RWPE2 (cell line): ENCODE measurements at regions not wholly inside any gene's neighbourhood (a gene's known extent, or its start where the extent isn't known, plus 50 kb on each side); places are given as distances from the start of the nearest gene placed in this dataset.

Source experiments
- ATAC-seq: fragments of 200-7000 bp; cut with Tn5 transposase; 3 replicates; pipeline ENCODE4 v1.9.1; 2021; ENCODE audit warnings: low read depth
- DNase-seq: peaks from one replicate; pipeline ENCODE4 v3.0.0-alpha.2; 2020; ENCODE audit warnings: low spot score
- H3K27ac ChIP-seq: fragments of 450-650 bp; 2 replicates; pipeline ENCODE4 v1.5.1; 2017; ENCODE audit warnings: mild to moderate bottlenecking; ENCODE audit not compliant: poor library complexity, severe bottlenecking
- H3K27me3 ChIP-seq: fragments of 250-450 bp; sonication (Bioruptor Pico); 2 replicates; pipeline ENCODE4 v1.5.1; 2021; ENCODE audit warnings: mild to moderate bottlenecking, moderate library complexity; ENCODE audit not compliant: insufficient read depth, poor library complexity, severe bottlenecking
- H3K36me3 ChIP-seq: fragments of 250-450 bp; sonication (Bioruptor Pico); 2 replicates; pipeline ENCODE4 v1.5.1; 2020; ENCODE audit warnings: low read depth, mild to moderate bottlenecking, moderate library complexity
- H3K4me1 ChIP-seq: fragments of 250-450 bp; sonication (Bioruptor Pico); 2 replicates; pipeline ENCODE4 v1.5.1; 2021; ENCODE audit warnings: mild to moderate bottlenecking, moderate library complexity; ENCODE audit not compliant: insufficient read depth, poor library complexity, severe bottlenecking
- H3K4me3 ChIP-seq: fragments of 250-450 bp; sonication (Bioruptor Pico); 2 replicates; pipeline ENCODE4 v1.5.1; 2021; ENCODE audit warnings: mild to moderate bottlenecking, moderate library complexity; ENCODE audit not compliant: severe bottlenecking
- H3K9me3 ChIP-seq: fragments of 250-450 bp; sonication (Bioruptor Pico); 2 replicates; pipeline ENCODE4 v1.5.1; 2021; ENCODE audit warnings: mild to moderate bottlenecking, moderate library complexity; ENCODE audit not compliant: severe bottlenecking
- TF ChIP-seq, protein P1 (sequence below): fragments of 450-650 bp; IDR thresholded peaks from one replicate; pipeline ENCODE4 v1.5.1; 2017; ENCODE audit warnings: mild to moderate bottlenecking, moderate library complexity; ENCODE audit not compliant: poor library complexity, severe bottlenecking

DNA sequence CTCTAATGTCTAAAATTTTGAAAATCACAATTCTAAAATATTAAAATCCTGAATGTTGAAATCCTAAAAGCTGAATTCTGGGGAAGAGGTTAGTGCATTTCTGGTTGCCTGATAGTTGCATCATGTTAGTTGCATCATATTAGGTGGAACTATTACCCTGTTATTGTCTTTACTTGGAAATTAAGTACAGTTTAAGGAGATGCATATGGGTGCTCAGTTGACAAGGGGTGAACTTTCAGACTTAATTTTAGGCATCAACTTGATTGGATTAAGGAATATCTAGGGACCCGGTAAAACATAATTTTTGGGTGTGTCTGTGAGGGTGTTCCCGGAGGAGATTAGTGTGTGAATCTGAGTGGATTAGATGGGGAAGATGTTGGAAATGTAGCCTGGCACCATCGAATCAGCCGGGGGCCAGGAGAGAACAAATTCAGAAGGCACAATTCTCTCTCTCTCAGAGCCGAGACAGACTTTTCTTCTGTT, 409.8 kb downstream of the PLCL1 start:
- TF ChIP-seq, protein P1, sequence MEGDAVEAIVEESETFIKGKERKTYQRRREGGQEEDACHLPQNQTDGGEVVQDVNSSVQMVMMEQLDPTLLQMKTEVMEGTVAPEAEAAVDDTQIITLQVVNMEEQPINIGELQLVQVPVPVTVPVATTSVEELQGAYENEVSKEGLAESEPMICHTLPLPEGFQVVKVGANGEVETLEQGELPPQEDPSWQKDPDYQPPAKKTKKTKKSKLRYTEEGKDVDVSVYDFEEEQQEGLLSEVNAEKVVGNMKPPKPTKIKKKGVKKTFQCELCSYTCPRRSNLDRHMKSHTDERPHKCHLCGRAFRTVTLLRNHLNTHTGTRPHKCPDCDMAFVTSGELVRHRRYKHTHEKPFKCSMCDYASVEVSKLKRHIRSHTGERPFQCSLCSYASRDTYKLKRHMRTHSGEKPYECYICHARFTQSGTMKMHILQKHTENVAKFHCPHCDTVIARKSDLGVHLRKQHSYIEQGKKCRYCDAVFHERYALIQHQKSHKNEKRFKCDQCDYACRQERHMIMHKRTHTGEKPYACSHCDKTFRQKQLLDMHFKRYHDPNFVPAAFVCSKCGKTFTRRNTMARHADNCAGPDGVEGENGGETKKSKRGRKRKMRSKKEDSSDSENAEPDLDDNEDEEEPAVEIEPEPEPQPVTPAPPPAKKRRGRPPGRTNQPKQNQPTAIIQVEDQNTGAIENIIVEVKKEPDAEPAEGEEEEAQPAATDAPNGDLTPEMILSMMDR = no peak
- Histone ChIP-seq H3K27ac (no peak overlapping the region), H3K36me3 (no peaks in the 10 kb centered on the region), H3K4me1 (no peaks in the 10 kb centered on the region), H3K4me3 (no peak overlapping the region), H3K27me3 (no peaks in the 10 kb centered on the region), H3K9me3 (no peaks in the 10 kb centered on the region)
- DNase-seq (no peak), ATAC-seq (no peak)

DNA sequence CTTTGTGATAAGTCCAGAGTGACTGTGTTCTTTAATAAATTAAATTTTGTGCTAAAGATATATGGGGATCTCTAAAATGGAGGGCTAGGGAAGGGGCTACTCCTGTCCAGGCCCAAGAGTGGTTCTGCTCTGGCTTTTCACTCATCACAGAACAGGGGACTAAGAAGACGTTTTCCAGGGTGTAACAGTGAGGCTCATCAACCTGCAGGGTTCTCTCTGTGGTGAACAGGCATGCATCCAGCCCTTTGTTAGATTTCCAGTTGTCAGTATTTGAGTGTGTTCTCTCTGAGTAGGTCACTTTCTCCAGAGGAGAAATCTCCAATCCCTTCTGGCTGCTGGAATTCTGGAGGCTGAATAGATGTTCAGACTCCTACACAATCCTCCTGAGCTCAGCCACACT, 408.9 kb downstream of the PLCL1 start:
- no peak overlapping the region for H3K4me3 ChIP-seq
- ATAC-seq (no peak), DNase-seq (no peak)
- H3K27me3 ChIP-seq = no peaks in the 10 kb centered on the region
- no peak overlapping the region for H3K27ac ChIP-seq
- H3K9me3 ChIP-seq = no peaks in the 10 kb centered on the region
- H3K4me1 ChIP-seq = no peaks in the 10 kb centered on the region
- no peaks in the 10 kb centered on the region for H3K36me3 ChIP-seq
- TF ChIP-seq, protein P1 = no peak

DNA sequence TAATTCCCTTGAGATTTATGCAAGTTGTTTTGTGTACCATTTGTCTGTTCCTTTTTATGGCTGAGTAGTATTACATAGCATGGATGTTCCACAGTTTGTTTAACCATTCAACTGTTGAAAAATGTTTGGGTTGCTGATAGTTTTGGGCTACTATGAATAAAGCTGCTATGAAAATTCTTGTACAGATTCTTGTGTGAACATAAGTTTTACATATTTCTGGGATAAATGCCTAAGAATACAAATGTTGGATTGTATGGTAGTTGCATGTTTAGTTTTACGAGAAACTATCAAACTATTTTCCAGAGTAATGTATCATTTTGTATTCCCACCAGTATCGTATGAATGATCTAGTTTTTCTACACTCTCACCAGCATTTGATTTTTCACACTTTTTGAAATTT, 407.3 kb downstream of the PLCL1 start:
- ATAC-seq (no peak), DNase-seq (no peak)
- TF ChIP-seq, protein P1 = no peak
- Histone ChIP-seq H3K27ac (no peak overlapping the region), H3K27me3 (no peaks in the 10 kb centered on the region), H3K4me1 (no peaks in the 10 kb centered on the region), H3K4me3 (no peak overlapping the region), H3K36me3 (no peaks in the 10 kb centered on the region), H3K9me3 (no peaks in the 10 kb centered on the region)

DNA sequence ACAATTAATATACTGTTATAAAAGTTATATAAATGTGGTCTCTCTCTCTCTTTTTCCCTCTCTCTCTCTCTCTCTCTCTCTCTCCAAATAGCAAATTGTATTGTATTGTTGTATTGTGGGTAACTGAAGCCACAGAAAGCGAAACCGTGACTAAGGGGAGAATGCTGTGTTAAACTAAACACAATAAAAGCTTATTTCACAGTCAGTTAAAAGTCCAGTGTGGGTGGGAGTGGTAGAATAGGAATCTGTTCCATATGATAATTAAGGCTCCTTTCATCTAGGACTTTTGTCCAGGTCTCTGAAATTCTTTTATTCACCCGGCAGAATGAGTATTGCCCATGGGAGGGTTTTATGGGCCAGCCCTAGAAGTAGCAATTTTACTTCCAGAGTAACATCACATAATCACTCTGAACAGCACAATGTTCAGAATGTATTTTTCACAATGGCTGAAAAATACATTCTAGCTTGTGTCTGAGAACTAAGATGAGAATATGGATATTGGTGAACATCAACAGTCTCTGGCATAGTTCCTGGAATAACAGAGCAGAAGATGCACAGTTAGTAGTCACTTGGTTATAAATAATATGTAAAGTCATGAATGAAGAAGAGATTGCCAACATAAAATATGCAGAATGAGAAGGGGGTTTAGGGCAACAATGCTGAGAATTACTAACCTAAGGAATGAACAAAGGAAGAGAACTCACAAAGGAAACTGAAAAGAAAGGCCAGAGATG, 399.1 kb downstream of the PLCL1 start:
- no peak for DNase-seq
- Histone ChIP-seq H3K9me3 (no peaks in the 10 kb centered on the region), H3K36me3 (no peaks in the 10 kb centered on the region), H3K4me1 (no peaks in the 10 kb centered on the region), H3K27ac (no peak overlapping the region), H3K4me3 (no peak overlapping the region), H3K27me3 (no peaks in the 10 kb centered on the region)
- ATAC-seq = no peak
- TF ChIP-seq, protein P1 = no peak
